GM18861 (cell line): ENCODE measurements at regions not wholly inside any gene's neighbourhood (a gene's known extent, or its start where the extent isn't known, plus 50 kb on each side); places are given as distances from the start of the nearest gene placed in this dataset.

Source experiments
- ATAC-seq: cut with Tn5 transposase; IDR thresholded peaks from one replicate; pipeline ENCODE4 v1.9.1; 2021; ENCODE audit not compliant: unreplicated experiment

DNA sequence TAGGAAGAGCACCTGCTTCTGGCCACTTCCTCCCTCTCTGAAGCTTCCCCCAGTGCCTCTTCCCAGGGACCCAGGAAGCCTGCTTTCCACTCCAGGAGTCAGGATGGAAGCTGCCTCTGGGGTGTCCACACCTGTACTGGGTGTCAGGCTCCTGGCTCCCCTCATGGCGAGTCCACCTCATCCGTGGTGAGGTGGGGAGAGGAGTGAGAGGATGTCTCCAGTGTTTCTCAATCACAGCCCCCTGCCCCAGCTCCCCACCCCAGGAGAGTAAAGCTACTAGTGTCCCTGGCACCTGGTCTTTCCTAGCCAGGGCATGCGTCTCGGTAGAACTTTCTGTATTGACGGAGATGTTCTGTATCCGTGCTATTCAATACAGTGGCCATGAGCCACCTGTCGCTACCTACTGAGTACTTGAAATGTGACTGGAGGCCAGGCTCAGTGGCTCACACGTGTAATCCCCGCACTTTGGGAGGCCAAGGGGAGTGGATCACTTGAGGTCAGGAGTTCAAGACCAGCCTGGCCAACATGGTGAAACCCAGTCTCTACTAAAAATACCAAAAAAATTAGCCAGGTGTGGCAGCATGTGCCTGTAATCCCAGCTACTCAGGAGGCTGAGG, 171.2 kb upstream of the HAAO start:
- no peak for ATAC-seq

DNA sequence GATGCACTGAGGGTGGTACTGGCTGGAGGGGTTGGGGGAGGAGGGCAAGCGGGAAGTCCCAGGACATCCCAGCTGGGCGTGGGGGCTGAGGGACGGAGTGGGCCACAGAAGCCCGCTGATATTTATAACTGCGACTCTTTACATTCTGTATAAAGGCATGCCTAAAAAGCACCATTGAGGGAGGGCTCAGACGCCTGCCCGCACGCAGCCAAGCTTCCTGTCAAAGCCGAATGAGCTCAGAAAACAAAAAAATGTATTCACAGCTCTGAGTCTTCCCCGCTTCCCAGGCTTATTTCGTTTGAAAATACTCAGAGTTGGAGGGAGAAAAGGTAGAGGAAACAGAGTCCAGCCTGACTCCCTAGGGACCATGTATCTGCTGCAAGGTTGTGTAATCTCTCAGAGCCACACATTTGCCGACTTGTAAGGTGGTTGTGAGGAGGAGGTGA, 170.1 kb upstream of the HAAO start:
- no peak for ATAC-seq

DNA sequence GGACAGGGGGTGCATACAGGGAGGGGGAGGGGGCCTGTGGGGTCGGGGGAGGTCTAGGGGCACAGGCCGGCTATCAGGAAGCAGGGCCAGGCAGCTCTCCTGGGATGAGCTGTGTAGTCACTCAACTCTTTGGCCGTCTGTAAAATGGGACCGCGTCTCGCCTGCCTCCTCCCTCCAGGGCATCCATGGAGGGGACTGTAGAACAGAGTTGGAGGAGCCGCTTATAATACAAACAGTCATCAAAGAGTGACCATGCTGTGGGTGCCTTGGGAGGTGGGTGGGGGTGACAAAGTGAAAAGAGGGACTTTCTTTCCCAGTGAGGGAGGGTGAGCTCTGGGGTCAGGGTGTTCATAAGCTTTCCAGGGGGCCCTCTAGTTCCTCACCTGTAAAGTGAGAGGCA, 169.6 kb upstream of the HAAO start:
- ATAC-seq = no peak

DNA sequence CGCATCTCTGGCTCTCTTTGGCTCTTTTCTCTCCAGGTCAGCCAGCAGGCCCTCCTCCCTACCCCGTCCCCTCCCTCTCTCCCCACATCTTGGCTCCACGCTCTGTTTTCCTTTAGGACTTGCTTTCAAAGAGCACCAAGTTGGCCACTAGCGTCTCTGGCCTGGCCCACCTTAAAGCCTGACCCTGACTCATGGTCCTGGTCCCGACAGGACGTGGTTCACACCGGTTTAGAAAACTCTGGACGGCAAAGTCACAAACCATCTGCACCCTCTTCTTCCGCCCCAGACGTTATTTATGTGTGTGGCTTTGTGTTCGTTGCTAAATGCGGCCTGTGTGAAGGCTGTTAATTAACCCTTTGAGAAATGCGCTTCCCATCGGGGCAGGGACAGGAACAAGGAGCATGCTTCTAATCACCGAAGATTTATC, 169.0 kb upstream of the HAAO start:
- ATAC-seq = no peak

DNA sequence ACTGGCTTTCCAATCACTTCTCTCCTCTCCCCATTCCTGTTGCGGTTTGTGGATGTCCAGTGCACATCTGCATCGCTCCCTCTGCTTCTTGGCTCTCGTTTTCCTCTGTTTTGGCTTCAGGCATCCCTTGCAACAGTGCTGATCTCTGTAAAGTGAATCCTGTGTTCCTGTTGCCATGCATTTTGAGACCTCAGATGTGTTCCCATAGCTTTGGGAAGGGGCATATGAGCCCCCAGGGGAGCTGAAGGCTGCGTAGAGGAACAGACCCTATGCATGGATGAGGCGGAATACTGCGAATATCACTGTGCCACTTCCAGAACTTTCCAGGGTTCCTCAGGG, 168.4 kb upstream of the HAAO start:
- ATAC-seq = no peak

DNA sequence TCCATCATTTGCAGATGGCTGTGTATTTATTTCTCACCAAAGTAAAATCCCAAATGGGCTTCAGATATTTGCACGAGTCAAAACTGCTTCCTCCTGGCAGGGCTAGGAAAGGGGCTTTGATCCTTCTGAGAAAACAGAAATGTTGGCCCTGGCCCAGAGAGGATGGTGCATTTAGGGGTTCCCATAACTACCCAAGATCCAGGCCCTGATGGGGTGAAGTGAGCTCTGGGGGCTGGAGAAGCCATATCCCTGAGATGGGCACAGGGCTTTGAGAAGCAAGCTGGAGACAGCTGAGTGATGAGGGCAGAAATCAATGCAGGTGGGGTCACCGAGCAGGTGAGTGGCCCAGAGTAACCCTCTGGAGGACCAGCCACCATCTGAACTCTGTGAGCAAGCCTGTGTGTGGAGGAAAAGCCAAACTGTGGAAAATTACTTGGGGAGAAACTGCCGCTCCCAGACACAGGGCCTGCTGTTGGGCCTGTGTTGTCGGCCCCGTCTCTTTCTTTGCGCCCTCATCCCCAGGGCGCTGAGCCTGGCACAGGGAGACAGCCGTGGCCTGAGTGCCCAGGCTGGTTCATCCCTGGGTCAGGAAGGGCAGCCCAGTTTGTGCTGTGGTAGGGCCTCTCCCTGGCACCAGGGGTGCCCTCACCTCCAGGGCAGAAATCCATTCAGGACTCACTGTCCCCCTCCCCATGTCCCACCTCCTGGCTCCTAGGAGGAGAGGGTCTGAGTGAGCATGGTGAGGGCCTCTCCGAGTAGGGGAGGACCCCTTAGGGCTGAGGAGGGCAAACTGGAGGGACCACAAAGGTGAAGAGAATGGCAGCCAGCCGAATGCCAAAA, 167.8 kb upstream of the HAAO start:
- ATAC-seq = no peak

DNA sequence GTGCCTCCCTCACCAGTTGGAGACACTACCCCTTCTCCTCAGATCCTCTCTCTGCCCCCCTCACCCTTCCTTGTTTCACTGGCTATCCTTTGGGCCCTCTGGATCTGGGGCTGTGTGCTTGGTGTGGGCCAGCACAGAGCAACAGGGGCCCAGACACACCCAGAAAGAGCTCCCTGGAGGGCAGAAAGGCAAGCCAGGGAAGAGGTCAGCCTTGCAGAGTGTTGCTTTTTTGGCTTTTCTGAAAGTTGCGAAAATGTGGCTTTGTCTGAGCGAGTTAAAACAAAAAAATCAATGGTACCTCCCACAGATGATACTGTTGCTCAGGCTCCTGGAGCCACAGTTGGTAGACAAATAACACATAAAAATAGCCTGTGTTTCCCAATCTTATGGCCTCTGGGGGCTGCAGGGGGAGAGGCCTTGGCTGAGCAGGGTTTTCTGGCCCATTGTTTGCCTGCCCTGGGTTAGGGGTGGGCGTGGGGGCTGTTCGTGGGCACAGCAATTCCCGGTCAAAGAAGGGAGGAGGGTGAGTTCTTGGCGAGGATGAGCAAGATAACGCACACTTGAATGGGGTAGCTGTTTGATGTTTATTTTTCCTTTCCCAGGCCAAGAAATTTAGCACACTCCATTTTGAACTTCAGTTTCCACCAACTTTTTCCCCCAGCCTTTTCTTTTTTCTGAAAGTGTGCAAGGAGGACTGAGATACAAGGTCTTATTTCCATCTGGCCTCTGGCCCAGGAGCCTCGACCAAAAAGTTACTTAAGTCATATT, 167.0 kb upstream of the HAAO start:
- no peak for ATAC-seq

DNA sequence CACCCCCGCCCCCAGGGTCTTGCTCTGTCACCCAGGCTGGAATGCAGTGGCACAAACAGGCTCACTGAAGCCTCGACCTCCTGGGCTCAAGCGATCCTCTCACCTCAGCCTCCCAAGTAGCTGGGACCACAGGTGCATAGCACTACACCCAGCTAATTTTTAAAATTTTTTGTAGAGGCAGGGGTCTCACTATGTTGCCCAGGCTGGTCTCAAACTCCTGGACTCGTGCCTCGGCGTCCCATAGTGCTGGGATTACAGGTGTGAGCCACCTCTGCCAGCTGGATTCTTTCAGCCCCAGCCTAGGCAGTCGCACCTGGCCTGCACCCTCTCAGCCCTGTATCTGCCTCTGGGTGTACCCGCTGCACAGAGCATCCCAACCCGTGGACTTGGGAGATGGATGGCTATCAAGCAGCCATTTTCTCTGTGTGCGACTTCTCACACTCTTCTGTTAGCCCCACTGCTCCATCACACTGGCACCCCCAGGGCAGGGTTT, 166.4 kb upstream of the HAAO start:
- no peak for ATAC-seq

DNA sequence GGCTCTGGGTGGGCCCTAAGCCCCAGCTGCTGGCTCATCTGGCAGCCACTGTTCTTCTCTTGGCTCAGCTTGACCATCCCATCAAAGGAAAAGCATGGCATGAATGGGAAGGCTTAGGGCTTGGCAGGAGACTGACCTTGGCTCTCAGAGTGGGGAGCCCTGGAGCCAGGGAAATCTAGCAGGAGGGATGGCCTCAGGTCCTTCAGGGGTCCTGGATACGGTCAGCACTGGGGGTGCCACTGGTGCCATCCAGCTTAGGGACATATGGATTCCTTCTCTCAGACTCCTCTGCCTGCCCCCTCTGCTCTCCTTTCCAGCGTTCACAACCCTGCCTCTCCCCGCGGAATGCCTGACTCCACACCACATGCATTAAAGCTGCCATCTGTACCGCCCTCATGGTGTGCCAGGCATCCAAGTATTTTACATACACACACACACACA, 165.5 kb upstream of the HAAO start:
- no peak for ATAC-seq

DNA sequence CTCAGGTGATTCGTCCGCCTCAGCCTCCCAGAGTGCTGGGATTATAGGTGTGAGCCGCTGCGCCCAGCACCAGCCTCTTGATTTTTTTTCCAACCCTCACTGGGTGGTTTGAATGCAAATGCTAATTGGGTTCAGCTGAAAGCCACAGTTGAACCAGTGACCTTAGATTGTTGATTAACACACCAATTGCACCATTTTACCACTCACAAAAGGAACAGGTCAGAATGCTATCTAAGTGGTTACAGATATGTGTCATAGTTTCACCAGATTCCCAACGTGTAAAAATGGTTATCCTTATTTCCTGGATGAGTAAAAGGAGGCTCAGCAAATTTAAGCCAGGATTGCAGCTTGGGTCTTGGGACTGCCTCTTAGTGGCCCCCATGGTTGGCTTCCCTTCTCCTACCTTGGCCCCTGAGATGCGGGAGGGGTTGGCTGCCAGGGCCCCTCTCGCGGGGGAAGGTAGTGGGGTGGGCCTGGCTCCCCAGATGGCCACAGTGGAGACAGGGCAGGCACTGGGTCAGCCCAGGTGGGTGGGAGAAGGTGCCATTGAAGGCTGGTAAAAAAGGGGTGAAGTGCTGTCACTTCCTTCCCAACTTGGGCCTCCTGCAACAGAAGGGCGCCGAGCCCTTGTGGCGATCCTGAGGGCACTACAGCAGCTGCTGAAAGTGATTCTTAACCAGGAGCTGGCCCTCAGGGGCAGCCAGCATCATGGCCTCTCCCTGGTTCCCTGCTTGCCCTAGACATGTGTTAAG, 164.9 kb upstream of the HAAO start:
- peak; percentile 87 for ATAC-seq

DNA sequence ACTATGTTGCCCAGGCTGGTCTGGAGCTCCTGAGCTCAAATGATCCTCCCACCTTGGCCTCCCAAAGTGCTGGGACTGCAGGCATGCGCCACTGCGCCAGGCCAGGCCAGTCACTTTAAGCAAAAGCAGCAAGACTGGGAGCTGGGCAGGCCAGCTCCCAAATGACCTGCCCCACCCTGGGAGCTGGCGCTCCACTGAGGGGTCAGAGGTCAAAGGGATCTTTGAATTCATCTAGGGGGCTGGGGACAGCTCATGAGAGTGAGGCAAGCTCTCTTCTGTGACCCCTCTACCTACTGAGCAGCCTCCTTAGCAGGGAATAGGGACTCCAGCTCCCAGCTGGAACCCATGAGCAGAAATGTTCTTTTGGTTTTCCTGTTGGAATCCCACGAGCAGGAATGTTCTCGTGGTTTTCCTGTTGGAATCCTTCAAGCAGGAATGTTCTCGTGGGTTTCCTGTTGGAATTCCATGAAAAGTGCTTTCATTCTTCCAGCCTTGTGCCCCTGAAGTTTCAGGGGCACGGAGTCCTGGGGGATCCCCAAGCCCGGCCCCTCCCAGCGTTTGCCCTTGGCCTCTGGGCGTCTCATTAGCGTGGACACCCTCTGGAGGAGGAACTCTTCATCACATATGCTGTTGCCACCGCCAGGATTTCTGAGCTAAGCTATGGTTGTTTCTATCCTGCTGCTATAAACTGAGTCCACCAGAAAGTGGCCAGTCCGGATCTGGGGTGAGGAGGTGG, 162.0 kb upstream of the HAAO start:
- ATAC-seq = no peak

DNA sequence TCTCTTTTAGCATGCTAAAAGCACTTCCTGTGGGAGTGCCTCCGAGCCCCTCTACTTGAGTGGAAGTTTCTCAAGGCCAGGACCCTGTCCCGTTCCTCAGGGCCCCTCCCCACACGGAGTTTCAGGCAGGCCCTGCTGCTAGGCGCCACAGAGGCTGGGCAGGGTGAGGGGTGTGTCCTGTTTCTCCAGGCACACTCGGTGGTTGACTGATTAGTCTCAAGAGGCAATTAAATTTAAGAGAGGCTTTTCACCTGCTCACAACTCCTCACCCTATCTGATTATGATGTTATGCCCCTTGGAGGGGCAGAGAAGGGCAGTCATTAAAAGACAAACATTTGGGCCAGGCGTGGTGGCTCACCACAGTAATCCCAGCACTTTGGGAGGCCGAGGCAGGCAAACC, 160.8 kb upstream of the HAAO start:
- ATAC-seq = no peak

DNA sequence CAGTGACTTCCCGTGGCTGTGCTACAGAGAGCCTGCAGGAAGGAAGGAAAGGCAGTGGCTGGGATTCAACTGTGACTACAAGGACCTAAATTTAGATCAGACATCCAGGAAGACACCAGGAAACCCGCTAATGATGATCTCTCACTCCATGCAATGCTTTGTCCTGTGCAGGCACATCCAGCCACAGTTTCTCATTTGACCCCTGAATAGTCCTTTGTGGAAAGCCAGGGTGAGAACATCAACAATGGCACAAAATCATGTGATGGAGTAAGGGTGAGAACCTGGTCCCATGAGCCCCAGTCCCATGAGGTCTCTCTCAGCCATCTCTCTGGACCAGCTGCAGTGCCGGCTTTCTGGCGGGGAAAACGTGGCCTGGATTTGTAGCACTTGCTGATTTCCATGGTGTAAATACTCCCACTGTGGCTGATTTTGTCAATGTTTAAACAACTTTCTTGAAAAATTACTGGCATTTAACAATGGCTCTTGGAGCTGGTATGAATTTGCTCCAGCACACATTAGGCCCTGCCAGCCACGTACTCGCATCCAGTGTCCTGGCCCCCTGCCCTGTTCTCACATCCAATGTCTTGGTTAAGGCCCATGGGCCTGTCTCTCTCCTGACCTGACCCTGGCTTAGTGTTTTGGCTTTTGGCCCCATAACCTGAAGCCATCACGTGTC, 159.0 kb upstream of the HAAO start:
- ATAC-seq = no peak

DNA sequence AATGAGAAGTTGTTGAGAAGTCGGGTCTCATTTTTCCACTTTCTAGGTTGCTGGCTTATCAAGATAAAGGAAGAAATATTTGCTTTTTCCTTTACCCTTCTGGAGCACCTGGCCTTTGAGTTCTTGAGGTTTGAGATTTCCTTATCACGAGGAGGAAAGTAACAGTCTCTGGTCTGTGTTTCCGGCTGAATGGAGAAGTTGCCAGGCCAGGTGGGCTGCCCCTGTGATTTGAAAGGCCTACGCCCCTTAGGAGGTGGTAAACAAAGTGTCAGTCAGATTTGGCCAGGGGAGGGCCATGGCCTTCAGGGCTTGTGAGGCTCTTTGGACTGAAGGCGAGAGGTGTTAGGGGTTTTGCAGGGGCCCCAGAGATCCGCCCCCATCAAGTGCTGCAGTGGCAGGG, 156.7 kb upstream of the HAAO start:
- ATAC-seq = no peak

DNA sequence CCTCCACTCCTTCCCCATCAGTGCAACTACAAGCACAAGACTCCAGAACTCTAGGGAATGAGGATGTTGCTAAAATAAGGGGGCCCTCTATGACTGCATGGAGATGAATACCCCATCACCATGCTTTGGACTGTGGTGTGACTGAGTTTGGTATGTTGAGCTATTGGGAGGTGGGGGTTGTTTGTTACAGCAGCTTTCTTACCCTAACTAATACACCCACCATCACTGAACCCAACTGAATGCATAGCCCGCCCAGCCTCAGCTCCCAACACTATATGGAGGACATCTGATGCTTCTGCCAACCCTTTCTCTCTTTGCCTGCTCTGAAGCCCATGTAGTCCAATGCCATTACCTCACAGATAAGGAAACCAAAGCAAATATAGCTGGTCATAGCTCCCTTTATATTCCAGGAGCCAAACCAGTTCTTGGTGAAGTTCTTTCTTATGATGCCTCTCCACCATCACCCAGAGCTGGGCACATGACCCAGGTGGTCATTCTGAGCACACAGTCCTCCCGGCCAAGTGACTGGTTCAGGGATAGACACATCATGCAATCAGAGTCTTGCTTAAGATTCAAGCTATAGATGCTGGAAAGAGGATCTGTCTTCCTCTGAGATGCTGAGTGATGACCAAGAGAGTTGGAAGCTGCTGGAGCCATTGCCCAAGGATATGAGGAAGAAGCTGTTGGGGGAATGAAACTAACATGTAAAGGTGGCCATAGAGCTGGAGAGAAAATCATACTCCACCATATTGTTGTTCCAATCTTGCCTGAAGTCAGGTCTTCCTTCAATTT, 155.6 kb upstream of the HAAO start:
- ATAC-seq = no peak

DNA sequence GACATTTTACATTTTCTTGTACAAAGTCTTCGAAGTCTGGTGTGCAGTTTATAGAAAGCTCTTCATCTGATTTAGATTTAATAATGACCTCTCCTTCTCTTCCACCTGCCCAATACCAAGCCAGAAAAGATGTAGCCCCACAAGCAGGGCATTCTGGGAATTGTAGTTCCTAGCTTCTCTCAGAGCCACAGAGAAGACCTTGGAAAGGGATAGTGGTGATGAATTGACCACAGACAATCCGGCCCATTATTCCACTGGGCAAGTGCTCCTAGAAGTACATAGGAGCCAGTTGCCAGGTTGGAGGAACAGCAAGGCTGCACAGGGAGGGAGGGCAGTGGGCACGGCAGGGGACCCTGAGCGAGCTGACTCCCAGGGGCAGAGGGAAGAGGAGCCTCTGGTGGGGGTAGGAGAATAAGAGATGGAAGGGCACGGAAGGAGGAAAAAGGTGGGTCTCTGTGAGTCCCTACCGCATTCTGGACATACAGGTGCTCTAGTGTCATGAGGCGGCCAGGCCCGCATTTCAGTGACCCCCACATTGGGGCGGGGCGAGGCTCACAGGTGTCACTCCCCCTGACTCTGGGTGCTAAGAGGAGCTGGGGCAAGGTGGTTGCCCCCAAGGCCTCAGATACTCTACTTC, 152.5 kb upstream of the HAAO start:
- no peak for ATAC-seq

DNA sequence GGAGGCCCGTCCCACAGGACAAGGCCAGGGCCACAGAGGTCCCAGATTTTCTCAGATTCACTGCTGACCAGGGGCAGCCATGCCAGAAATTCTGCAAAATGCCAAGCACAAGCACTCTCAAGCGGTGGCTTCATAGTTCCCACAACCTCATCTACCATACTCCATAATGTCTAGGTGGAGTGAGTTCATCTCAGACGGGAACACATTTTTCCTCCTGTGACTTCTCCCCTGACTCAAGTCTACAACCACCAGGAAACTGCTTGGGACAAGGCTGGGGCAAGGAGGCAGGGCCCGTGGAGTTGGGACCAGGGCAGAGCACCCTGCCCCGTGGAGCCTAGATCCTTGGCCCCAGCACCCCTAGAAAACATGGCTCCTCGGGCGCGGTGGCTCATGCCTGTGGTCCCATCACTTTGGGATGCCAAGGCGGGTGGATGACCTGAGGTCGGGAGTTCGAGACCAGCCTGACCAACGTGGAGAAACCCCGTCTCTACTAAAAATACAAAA, 150.7 kb upstream of the HAAO start:
- no peak for ATAC-seq

DNA sequence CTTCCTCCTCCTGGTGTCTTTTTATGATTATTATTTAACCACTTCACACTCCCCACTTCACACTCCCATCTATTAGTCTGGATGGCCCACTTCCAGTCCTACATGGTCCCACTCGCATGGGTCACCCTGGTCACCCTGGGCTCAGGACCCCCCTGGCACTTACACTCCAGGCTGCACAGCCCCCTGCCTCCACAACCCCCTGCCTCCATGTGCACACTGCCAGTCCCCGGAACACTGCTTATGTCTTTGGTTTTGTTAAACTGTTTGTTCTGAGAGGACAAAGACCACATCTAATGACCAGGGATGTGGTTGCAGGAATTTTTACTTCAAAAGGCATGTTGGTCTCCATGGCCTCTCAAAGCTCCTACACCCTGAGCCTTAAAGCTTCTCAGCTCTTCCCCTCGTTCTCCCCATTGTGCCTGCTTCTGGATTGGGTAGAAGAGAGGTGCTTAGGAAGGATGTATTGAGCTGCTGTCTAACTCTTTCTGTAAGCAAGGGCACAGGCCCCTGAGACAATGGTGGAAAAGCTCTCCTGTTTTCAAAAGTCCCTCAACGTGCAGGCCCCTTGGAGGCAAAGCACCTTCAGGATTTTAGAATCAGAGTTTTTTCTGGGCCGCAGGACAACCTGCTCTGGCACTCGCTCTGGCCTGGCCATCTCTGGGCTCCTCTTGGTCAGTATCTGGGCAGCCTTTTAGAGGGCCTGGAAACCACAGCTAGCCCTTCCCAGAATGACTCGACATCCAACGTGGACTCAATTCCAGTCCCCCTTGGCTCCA, 150.0 kb upstream of the HAAO start:
- no peak for ATAC-seq
